ENCODE measurements at regions not wholly inside any gene's neighbourhood (a gene's known extent, or its start where the extent isn't known, plus 50 kb on each side); places are given as distances from the start of the nearest gene placed in this dataset.
A peak's percentile ranks its signal among the peaks of the same experiment; 100 is the strongest.
"Not testable (repeated sequence)": the region's sequence is repeated elsewhere in the genome, so short reads cannot be mapped to it uniquely, and the experiment has no call there.

DNA sequence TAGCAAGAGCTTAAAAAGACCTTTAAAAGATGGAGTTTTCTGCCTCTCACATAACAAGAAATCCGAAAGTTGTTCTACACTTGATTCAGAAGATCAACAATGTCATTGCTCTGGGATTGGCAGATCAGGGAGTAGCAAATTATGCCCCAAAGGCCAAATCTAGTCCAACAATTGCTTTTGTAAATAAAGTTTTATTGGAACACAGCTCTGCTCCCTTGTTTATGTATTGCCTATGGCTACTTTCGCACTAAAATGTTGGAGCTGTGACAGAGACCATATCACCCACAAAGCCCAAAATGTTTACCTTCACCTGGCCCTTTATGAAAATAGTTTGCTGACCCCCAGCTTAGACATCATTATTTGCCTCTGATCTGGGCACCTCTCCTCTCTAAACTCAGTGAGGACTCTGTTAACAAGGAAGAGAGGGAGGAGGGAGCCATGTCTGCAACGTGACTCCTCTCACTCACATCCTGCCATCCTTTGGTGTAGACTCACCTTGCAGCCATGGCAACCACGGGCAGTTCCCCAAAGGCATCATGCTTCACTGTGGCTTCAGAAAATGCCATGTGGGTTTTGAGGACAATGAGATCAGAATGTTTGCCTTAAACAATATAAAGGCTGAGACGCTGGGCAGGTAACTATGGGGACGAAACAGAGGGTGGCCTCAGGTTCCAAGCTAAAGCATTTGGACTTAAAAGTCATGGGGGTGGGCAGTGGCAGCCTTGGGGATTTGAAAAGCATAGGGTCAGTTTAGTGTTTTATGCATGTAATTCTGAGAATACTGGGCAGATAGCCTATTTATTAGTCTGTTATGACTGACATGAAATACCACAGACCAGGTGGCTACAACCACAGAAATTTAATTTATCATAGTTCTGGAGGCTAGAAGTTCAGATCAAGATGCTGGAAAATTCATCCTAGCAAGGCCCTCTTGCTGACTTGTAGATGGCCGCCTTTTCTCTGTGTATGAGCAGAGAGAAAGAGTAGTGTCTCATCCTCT lies 149.7 kb upstream of the TNFAIP3 start:
- no peak for DNase-seq

DNA sequence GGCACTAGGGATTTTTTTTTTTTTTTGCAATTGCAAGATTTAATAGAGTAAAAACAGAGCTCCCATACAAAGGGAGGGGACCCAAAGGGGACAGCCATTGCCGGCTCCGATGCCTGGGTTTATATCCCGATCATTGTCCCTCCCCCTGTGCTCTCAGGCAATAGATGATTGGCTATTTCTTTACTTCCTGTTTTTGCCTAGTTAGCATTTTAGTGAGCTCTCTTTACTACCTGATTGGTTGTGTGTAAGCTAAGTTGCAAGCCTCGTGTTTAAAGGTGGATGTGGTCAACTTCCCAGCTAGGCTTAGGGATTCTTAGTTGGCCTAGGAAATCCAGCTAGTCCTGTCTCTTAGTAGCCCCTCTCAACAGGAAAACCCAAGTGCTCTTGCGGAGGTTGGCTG lies 148.2 kb upstream of the TNFAIP3 start:
- not testable (repeated sequence) for DNase-seq

DNA sequence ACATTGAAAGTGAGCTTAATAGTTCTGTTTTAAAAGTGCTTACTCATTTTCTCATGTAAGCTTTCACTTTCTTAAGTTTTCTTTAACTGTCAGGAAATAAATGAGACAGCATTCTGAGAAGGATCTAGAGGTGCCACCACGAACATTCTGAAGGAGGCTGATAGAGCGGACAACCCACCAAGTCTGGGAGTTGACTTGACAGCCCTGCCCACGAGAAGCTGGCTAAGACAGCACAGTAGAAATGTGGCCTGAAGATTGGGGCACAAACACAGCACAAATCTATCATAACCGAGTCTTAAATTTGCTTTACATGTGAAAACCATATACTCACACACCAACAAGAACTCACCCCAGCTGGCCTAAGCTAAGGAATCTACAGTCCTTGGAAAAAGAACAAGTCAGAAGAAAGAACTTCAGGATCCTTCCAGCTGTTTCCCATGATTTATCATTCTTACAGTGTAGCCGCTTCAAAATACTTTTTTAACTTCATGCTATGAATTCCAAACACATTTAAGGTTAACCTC lies 144.2 kb upstream of the TNFAIP3 start:
- DNase-seq, result peak in 1 of 2 donors; percentile 89

DNA sequence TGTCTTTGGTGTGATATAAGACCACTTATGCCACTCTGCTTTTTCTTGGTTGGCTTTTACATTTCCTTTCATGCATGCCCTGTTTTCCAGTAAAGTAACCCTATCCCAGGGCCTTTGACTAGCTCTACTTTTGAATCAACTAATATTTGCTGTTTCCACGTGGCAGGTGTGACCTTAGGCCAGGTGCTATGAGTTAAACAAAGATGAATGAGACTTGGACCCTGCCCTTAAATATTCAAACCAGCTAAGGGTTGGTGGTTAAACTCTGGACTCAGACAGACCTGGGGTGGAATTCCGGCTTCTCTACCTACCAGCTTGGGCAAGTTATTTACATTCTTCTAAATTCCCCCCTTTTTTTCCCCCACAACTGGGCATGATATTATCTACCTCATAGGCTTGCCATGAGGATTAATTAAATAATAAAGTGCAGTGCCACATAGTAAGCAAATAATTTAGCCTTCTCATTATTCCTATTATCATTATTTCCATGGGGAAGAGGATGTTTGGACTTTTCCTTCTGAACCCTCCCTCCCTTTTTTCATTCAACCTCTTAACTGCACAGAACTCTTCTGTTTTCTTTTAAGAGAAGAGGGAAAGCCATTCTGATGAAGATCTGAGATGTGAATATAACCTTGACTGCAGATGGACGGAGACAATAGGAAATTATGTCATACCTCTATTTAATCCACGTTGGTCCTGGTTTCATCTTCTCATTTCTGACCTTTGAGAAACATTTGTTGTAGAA lies 143.6 kb upstream of the TNFAIP3 start:
- no peak for DNase-seq

DNA sequence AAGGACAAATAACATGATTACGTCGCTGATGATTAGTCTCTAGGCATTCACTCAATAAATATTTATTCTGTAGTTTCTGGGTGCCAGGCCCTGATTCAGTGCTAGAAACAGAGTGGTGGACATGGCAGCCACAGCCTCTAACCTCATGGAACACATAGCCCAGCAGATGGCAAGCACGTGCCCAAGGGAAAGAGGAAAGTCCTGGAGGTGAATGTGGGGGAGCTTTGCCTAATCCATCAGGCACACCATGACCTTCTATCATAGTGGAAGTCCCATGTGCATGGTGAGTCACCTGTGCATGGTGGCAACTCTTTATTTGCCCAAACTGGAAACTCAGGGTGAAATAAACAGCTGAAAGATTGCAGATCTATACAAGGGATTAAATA lies 143.0 kb upstream of the TNFAIP3 start:
- no peak for DNase-seq

DNA sequence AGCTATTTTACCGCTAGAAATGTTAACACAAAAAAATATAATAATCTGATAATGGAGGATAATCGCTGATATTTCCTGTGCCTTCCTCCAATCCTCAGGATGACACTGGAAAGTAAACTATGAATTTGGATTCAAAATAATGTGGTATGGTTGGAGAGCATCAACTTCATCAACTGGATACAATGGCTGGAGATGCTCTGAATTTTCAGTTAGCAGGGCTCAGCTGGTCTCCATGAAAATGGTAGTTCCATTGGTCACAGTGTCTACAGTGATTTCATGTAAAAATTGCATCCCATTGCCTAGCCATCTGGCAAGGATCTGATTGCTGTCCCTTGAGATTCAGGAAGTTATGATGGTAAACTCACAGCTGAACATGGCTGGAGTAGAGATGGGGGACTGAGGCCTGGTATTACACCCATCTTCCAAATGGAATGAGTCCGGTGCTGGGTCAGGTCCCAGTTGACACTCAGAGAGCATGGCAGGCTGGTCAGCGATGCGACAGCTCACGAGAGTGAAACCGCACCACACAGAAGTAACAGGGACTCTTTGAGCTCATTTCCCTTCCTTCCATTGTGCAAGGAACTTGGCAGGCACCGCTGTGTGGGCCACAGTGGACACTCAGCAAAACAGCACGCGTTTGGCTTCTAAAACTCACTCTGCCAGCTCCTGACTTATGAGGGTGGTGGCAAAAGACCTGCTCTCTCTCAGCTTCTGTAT lies 142.4 kb upstream of the TNFAIP3 start:
- no peak for DNase-seq

DNA sequence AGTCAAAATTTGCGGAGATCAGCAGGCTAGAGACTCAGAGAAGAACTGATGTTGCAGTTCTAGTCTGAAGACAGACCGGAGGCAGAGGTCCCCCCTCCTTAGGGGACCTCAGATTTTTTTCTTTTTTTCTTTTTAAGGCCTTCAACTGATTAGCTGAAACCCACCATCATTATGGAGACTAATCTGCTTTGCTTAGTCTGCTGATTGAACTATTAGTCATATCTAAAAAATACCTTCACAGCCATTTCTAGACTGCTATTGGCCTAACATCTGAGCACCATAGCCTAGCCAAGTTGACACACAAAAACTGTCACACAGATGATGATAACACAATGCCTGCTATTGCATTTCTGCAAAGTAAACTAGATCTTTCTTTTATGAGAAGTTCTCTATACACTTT lies 141.1 kb upstream of the TNFAIP3 start:
- DNase-seq, result no peak

DNA sequence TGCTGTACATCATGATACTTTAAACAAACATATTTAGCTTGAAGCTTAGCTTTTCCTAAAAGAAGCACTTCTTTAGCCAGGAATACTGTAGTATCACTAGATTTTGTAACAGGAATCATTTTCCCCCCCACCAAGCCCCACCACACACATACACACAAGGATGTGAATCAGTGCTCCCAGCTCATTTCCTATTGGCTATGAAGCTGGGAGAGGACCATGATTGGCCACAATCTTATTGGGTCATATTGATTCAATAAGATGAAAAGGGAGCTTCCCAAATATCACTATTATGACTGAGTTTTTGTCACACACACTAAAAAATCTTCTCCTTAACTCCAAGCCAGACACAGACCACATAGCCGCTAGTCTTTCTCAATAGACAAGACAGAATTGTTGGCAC lies 140.5 kb upstream of the TNFAIP3 start:
- DNase-seq, result no peak

DNA sequence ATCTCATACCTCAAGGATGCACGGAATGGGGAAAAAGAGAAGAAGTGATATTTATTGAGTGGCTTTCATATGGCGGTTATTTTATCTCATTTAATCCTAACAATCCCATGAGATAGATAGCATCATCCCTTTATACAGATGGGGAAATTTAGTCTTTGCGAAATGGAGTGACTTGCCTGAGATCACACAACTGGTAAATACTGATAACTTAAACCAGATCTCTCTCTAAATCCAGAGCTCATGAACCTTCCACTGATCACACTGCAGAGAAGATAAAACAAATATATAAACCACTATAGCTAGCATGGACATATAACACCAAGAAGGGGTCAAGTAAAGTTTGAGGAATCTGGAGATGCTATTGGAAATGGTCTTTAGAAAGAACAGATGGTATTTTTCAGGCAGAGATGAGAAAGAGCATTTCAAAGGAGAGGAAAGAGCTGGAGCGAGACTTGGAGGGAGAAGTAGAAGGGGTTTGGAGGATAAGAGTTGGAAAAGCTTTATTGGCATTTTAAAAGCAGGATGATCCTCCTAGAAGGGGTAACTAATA lies 139.8 kb upstream of the TNFAIP3 start:
- DNase-seq, result no peak

DNA sequence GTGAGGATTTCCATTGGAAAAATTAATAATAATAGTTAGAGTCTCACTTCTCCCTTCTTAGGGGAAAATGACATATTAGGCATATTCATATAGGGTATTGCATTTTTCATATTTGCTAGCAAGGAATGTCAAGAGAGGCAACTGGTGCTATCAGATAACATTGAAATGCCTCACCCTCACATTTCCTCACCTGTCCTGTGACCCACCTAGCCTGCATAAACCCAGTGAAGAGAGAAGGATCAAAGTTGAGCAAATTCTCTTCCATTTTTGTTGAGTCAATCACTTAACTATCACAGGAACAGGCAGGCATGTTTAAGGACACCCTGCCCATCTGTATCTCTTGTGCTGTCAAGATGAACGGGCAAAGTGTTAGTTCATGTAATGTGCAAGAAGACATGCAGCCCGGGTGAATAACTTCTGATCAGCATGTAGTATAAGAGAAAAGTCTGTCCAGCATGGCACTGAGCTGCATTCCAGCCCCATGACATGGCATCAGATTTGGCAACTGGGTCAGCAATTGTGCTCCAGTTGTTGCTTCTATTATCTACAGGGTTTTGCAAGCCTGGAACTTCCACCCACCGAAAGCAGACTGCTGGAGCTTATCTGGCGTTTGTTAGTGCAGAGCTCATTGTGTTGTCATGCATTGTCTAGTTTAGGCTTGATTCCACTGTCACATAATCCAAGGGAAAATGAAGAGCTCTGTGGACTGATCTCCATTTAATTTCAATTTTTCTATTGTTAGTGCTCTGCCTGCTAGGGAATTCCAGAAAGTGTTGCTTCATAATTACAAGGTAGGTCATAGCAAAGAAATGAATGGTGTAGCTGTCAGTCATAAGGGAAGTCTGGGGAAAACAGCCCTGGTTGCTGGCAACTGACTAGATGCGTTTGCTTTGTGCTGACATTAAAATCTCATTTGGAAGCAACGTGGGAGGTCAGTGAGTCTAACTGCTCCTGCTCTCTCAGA lies 138.4 kb upstream of the TNFAIP3 start:
- peak in 1 of 2 donors; percentile 21 for DNase-seq

DNA sequence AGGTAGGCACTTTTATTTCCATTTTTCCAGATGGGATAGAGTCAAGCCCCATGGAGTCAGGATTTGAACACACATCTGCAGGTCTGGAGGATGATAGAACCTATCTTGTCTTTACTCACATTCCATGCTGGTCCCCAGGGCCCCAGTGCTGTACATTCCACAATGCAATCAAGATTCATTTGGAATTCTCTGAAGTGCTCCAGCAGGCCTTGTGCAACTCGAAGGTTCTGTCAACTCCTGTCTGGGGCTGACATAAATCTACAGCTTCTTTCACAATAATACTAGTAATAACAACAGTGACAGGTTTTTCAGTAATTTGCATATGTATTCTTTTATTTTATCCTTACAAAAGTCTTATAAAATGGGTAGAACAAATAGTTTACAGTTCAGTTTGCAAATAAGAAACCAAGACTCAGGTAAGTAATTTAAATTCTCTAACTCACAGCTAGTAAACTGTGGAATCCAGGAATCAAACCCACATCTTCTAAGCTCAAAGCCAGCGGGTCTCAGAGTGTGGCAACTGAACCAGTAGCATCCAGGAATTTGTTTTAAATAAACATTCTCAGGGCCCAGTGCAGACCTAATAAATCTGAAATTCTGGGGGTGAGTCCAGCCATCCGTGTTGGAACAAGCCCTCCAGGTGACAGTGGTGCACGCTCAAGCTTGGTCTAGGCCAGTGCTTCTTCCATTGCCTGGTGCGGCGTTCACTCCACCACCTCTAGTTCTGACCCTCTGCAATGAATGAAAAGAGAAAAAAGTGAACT lies 137.0 kb upstream of the TNFAIP3 start:
- no peak for DNase-seq

DNA sequence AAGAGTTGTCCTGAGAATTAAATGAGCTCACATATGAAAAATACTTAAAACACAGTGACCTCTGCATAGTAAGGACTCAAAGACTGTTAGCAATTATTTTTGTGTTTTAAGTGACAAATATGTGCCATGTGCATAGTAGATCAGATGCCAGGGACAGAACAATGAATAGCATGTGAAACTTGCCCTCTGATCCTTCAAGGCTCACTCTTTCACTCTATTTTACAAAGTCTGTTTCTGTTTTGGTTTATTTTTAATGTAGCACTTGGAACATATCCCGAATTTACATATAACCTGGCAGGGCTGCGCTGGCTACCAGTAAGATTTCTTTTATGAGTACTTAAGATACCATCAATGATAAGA lies 135.5 kb upstream of the TNFAIP3 start:
- no peak for DNase-seq

DNA sequence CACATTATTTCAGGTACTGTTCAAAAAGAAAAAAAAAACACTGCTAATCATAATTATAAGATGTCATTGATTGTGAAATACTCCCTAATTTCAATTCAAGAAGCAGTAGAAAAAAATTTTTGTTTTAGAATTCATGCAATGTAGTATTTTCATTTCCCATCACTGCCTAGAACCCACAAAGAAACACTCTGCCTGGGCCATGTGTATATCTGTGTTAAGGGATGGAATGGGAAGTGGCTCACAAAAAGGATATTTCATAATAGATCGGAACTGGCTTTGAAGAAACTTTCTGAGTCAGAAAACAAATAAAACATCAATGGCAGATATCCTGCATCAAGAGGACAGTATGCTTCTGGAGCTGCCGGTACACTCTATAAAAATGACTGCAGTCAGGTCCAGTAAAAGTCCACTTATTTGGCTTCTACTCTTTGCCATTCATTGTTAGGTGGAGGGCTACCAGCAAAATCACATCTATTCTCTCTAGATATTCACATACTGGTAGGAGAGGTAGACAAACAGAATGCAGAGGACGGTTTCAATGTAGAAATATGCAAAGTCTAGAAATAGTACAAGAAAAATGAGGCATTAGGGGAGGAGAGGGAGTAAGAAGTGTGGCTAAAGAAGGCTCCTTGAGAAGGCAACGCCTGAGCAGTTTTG lies 135.0 kb upstream of the TNFAIP3 start:
- DNase-seq, result peak in 1 of 2 donors; percentile 59

DNA sequence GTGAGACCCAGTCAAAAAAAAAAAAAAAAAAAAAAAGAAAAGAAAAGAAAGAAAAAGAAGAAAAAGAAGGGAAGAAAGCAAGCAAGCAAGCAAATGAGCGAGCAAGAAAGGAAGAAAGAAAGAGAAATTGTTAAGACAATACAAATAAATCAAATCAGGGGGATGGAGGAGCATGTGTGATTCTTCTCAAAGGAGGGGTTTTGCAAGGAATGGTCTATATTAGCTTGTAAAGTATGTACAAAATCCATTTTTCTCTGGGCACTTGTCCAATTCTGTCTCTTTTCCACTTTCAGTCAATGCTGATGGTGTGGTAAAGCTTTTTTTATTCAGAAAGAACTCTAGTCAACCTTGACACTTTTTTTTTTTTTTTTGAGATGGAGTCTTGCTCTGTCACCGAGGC lies 133.7 kb upstream of the TNFAIP3 start:
- no peak for DNase-seq

DNA sequence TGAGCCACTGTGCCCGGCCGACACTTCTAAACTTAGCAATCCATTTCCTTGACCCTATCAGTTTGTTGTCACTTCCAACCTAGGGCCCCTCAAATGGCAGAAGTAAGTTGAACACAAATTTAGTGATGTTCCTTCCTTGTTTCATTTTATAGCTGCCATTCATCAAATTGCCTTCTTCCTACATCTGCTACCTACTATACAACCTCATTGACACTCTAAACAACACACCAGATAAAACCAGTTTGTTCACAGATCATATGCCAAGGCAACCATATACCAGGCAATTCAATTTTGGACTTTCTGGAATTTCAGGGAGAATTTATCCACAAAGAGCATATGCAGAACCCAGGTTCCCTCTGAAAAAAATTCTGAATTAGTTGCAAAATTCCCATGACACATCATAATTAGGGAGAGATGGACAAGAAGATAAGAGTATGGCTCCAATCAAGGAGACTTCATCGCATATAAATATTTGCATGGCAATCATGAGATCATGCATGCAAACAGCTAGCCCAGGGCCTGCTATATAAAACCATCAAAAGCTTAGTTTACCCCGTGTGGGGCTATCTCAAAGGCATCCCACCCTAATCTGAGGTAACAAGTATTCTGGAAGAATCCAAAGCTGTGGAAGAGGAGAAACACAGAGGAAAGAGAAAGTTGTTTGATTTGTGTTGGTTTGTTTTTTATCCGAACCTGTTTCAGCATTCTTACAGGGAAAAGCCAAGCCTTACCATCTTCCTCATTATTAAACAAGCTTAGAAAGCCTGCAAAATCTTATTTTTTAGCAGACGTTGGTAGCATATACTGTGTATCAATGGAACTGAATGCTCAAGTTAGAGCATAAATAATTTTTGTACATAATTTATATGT lies 132.8 kb upstream of the TNFAIP3 start:
- no peak for DNase-seq

DNA sequence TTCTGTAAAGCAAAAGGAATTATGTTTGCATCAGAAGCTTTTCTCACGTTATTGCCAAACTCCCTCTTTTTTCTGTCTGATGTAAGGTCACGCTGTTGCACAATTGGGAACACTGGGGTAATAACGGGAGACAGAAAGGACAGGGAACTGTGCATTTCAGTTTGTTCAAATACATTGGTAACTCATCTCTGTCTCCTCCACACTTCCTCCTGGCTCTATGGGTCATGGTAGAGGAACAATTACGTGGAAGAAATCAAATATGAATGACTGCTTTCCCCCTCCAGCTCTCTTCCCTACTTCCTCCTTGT lies 132.2 kb upstream of the TNFAIP3 start:
- no peak for DNase-seq

DNA sequence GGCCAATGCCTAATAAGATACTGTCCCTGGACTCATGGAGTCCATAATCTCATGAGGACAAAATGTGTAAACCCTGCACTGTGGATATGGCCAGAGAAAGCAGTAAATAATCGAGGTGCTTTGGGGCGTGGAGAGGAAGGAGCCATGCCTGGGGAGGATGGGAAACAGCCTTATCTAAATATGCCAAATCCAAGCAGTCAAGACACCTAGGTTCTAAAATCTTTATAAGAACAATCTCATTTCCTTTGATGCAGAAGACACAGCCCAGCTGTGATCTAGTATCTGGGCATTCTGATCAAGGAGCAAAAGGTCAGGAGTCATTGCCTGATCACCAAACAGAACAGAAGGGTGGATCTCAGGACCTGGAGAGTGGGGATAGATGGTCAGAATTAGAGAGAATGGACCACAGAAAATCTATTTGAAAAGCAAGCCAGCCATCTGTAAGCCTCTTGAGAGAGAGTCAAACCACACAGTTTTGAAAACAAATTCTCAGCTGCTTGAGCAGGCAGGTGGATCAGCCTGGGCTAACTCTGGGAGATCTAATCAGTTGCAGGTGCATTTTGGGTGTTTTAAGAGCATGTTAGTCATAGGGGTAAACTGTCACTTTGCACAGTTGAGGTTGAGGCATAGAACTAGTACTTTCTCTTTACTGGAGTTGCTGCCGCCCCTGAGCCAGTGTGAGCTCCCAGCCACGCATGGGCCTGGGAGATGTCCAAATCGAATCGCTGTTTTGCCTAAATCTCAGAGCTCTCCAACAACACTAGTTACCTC lies 130.8 kb upstream of the TNFAIP3 start:
- DNase-seq, result no peak

DNA sequence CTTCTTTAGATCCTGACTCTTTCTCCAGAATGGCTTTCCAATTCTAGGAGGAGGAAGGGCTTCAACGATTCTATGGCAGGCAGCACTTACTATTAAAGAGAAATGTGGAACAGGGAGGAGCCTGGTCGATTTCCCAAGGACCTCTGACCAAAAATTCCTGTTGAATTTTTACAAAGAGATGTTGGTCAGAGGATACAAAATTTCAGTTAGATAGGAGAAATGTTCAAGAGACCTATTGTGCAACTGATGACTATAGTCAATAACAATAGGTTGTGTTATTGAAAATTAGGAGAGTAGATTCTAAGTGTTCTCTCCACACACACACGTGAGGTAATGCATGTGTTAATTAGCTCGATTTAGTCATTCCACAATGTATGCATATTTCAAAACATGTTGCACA lies 130.1 kb upstream of the TNFAIP3 start:
- DNase-seq, result no peak
